GM18517 (cell line): ENCODE measurements at regions not wholly inside any gene's neighbourhood (a gene's known extent, or its start where the extent isn't known, plus 50 kb on each side); places are given as distances from the start of the nearest gene placed in this dataset.
"Not testable (repeated sequence)": the region's sequence is repeated elsewhere in the genome, so short reads cannot be mapped to it uniquely, and the experiment has no call there.

ENCODE experiments used
- ATAC-seq: cut with Tn5 transposase; IDR thresholded peaks from one replicate; pipeline ENCODE4 v1.9.1; 2021; ENCODE audit warnings: mild to moderate bottlenecking, moderate library complexity; ENCODE audit not compliant: unreplicated experiment

DNA sequence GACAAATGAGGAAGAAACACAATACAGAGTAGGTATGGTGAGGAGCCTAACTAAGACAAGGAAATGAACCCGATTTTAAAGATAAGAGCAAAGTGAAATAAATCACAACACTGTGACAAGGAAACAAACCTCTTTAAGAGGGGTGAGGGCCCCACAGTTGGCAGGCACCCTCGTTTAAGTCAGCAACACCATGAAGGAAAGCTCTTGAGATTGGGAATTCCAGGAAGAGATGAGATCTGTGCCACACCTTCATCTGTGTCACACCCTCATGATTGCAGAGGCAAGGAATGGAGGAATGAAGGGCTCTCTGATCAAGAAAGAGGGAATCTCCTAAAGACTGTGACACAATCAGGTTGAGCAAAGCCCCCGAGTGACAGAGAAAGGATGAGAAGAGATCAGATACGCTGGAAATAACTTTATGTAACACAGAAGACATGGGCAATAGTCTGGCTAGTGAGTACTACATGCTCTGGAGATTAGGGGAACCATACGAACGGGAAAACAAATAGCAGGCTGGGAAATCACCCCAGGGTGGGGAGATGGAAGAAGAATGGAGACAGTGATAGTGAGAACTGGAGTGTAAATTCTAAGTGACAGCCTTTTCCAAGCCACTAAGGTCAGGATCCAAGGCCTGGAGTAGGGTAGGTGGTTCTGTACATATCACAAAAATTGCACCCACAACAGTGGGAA lies 51.7 kb upstream of the TERB2 start:
- not testable (repeated sequence) for ATAC-seq
